ENCODE measurements at regions not wholly inside any gene's neighbourhood (a gene's known extent, or its start where the extent isn't known, plus 50 kb on each side); places are given as distances from the start of the nearest gene placed in this dataset.
"Not testable (repeated sequence)": the region's sequence is repeated elsewhere in the genome, so short reads cannot be mapped to it uniquely, and the experiment has no call there.

GRCh38 chr4:108458681-108459080 is 161.7 kb upstream of the RPL34 start:
- no peak for DNase-seq (ENCODE audit: low read depth)

- DNase-seq (ENCODE audit: low read depth): no peak
These were observed 166.1 kb upstream of the RPL34 start for GRCh38 chr4:108454227-108454626.

GRCh38 chr4:108453366-108453765 is 167.0 kb upstream of the RPL34 start:
- DNase-seq (ENCODE audit: low read depth): no peak

GRCh38 chr4:108450236-108450898 is 170.0 kb upstream of the RPL34 start:
- no peak for DNase-seq (ENCODE audit: low read depth)

GRCh38 chr4:108449129-108449528 is 171.2 kb upstream of the RPL34 start:
- DNase-seq (ENCODE audit: low read depth): no peak

GRCh38 chr4:108446556-108446955 is 173.8 kb upstream of the RPL34 start:
- DNase-seq (ENCODE audit: low read depth): no peak

- no peak for DNase-seq (ENCODE audit: low read depth)
These were observed 174.7 kb upstream of the RPL34 start for GRCh38 chr4:108445716-108446115.

- DNase-seq (ENCODE audit: low read depth): no peak
These were observed 176.8 kb upstream of the RPL34 start for GRCh38 chr4:108443585-108443984.

GRCh38 chr4:108433832-108434231 is 186.5 kb upstream of the RPL34 start:
- peak; percentile 50 for DNase-seq (ENCODE audit: low read depth)

- not testable (repeated sequence) for DNase-seq (ENCODE audit: low read depth)
These were observed 187.0 kb upstream of the RPL34 start for GRCh38 chr4:108433394-108433793.

- DNase-seq (ENCODE audit: low read depth): no peak
These were observed 188.0 kb upstream of the RPL34 start for GRCh38 chr4:108432418-108432817.

GRCh38 chr4:108431986-108432385 is 188.4 kb upstream of the RPL34 start:
- DNase-seq (ENCODE audit: low read depth): no peak

GRCh38 chr4:108430921-108431320 is 189.5 kb upstream of the RPL34 start:
- no peak for DNase-seq (ENCODE audit: low read depth)

- DNase-seq (ENCODE audit: low read depth): no peak
These were observed 190.7 kb upstream of the RPL34 start for GRCh38 chr4:108429662-108430061.

GRCh38 chr4:108428923-108429322 is 191.5 kb upstream of the RPL34 start:
- no peak for DNase-seq (ENCODE audit: low read depth)

- DNase-seq (ENCODE audit: low read depth): peak; percentile 2
These were observed 192.4 kb upstream of the RPL34 start for GRCh38 chr4:108427946-108428485.

GRCh38 chr4:108426493-108426892 is 193.9 kb upstream of the RPL34 start:
- DNase-seq (ENCODE audit: low read depth): peak; percentile 6

GRCh38 chr4:108425988-108426387 is 194.4 kb upstream of the RPL34 start:
- peak; percentile 73 for DNase-seq (ENCODE audit: low read depth)

GRCh38 chr4:108417923-108418322 is 202.5 kb upstream of the RPL34 start:
- DNase-seq (ENCODE audit: low read depth): peak; percentile 7

- DNase-seq (ENCODE audit: low read depth): no peak
These were observed 203.5 kb upstream of the RPL34 start for GRCh38 chr4:108416831-108417230.

GRCh38 chr4:108415389-108415788 is 205.0 kb upstream of the RPL34 start:
- DNase-seq (ENCODE audit: low read depth): no peak

- DNase-seq (ENCODE audit: low read depth): no peak
These were observed 208.5 kb upstream of the RPL34 start for GRCh38 chr4:108411836-108412235.

- DNase-seq (ENCODE audit: low read depth): not testable (repeated sequence)
These were observed 210.7 kb upstream of the RPL34 start for GRCh38 chr4:108409691-108410090.

GRCh38 chr4:108405586-108405985 is 214.8 kb upstream of the RPL34 start:
- DNase-seq (ENCODE audit: low read depth): no peak

Data from EH (cell line).